ENCODE measurements at regions not wholly inside any gene's neighbourhood (a gene's known extent, or its start where the extent isn't known, plus 50 kb on each side); places are given as distances from the start of the nearest gene placed in this dataset.

GRCh38 chr12:86683568-86684304 lies 427.5 kb upstream of the MGAT4C start:
- TF ChIP-seq CTCF (IDR thresholded peaks at IDR 0.05) (no peak), POLR2A (IDR thresholded peaks at IDR 0.05) (no peak)

All from transverse colon (tissue), 3 donors.